SK-N-MC (cell line): ENCODE measurements at regions not wholly inside any gene's neighbourhood (a gene's known extent, or its start where the extent isn't known, plus 50 kb on each side); places are given as distances from the start of the nearest gene placed in this dataset.

ENCODE experiments used
- DNase-seq: peaks from one replicate; pipeline ENCODE4 v3.0.0-alpha.2; 2011; ENCODE audit warnings: low read depth, low spot score
- H3K27ac ChIP-seq: fragments of 200-600 bp; sonication (generic); 2 replicates; pipeline ENCODE4 v1.5.1; 2016; ENCODE audit warnings: mixed run types
- H3K36me3 ChIP-seq: fragments of 200-600 bp; sonication (generic); 2 replicates; pipeline ENCODE4 v1.6.1; 2017; ENCODE audit warnings: antibody characterized with exemption, low read length, mixed read lengths; ENCODE audit not compliant: insufficient read depth
- H3K4me3 ChIP-seq: fragments of 200-600 bp; sonication (generic); 2 replicates; pipeline ENCODE4 v1.5.1; 2016
- H3K9ac ChIP-seq: fragments of 200-600 bp; sonication (generic); 2 replicates; pipeline ENCODE4 v1.8.0; 2017; ENCODE audit warnings: mixed run types, mixed read lengths; ENCODE audit not compliant: insufficient read length
- H3K9me3 ChIP-seq: fragments of 200-600 bp; sonication (generic); 2 replicates; pipeline ENCODE4 v1.6.1; 2017; ENCODE audit warnings: low read depth, mild to moderate bottlenecking, antibody characterized with exemption, low read length, moderate library complexity, mixed read lengths
- EZH2 ChIP-seq: fragments of 200-600 bp; sonication (generic); IDR thresholded peaks from one replicate; pipeline ENCODE4 v1.6.1; 2017; ENCODE audit warnings: antibody characterized with exemption
- FOXP2 ChIP-seq: optimal IDR thresholded peaks from 2 replicates; pipeline ENCODE3; 2011; ENCODE audit warnings: mild to moderate bottlenecking, moderate library complexity; ENCODE audit not compliant: insufficient read depth; ENCODE audit errors: extremely low read length, control extremely low read depth
- POLR2AphosphoS5 ChIP-seq: IDR thresholded peaks from 2 replicates; pipeline ENCODE4 v1.6.1; 2012; ENCODE audit warnings: mild to moderate bottlenecking, low read depth, low read length, borderline replicate concordance

DNA sequence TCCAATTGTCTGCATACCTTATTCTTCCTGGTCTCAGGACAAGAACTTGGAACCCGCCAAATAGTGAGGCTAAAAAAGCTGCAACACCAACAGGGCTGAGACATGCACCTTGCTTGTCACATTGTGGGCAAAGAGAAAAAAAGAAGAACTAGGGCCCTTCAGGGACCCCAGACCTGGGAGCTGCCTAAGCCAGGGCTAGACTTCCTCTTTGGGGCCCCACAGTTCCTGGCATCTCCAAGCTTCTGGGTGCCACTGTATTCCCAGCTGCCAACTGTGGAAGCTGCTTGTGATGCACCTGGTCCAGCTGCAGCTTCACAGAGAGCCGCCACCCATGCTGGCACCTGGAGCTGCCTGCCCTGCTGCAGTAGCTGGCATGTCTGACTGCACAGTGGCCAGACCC, 370.6 kb downstream of the CD83 start:
- Histone ChIP-seq H3K9ac (no peak overlapping the region), H3K9me3 (peaks cover 4% of the 10 kb centered on the region; the same call in 1 of the 2 replicates), H3K27ac (no peak overlapping the region), H3K4me3 (no peak overlapping the region), H3K36me3 (no peaks in the 10 kb centered on the region; the same call in 1 of the 2 replicates)
- TF ChIP-seq FOXP2 (no peak), EZH2 (no peak), POLR2AphosphoS5 (no peak)
- no peak for DNase-seq

DNA sequence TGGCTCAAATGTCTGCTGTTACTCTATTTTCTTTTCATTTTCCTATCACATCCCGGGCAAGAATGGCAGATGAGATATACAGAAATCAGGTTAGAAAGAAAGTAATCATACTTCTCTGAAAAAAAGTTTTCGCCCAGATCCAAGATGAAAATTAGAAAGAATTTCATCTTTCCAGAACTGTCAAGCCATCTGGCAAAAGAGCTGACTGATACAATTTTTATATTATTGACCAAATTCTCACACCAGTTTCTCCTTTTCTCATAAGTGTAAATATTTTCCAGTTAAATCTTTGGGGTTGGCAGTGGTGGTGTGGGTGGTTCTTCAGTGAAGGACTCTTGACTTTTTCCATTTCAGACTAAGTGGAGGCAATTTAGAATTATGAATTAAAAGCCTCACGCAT, 371.9 kb downstream of the CD83 start:
- H3K9ac ChIP-seq: peak overlapping the region; percentile 45
- no peak overlapping the region for H3K4me3 ChIP-seq
- DNase-seq: no peak
- H3K27ac ChIP-seq: peak overlapping the region; percentile 54
- TF ChIP-seq POLR2AphosphoS5: no peak
- TF ChIP-seq FOXP2: no peak
- no peak for TF ChIP-seq EZH2
- H3K9me3 ChIP-seq: peaks cover 4% of the 10 kb centered on the region; the same call in 1 of the 2 replicates
- no peaks in the 10 kb centered on the region; the same call in 1 of the 2 replicates for H3K36me3 ChIP-seq

DNA sequence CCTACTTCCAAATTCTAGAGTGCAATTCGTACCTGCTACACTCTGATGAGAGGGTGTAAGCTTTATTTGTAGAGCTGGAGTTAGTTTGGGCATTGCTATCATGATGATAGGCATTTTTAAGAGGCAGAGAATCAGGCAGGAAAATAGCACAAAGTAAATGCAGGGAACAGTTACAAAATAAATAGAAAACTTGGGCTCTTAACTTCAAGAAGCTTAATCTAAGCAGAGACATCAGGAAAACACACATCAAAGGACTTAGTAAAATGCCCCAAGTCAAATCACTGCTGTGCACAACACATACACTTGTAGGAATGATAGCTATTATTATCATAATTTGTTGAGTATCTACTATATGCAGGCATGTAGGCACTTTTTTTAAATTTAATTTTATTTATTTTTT, 381.2 kb downstream of the CD83 start:
- H3K36me3 ChIP-seq: peaks cover 6% of the 10 kb centered on the region; the same call in 1 of the 2 replicates
- peak; percentile 92 for DNase-seq
- H3K4me3 ChIP-seq: no peak overlapping the region
- TF ChIP-seq FOXP2: no peak
- peak overlapping the region; percentile 93 for H3K27ac ChIP-seq
- no peak overlapping the region for H3K9ac ChIP-seq
- no peaks in the 10 kb centered on the region; the same call in 1 of the 2 replicates for H3K9me3 ChIP-seq

DNA sequence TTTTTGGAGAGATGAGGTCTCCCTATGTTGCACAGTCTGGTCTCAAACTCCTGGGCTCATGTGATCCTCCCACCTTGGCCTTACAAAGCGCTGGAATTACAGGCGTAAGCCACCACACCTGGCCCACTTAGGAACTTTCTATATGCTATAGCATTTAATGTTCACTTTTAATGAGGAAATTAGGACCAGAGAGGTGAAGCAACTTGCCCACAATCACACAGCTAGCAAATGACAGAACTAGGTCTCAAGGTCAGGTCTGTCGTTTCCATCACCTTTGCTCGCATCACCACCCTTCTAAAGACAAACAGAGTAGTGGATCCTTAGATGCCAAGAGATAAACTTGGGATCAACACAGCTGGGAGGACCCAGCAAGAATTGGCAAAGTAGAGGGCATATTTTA, 381.7 kb downstream of the CD83 start:
- no peak for TF ChIP-seq EZH2
- TF ChIP-seq POLR2AphosphoS5: no peak
- no peak for TF ChIP-seq FOXP2
- Histone ChIP-seq H3K4me3 (no peak overlapping the region), H3K9me3 (no peaks in the 10 kb centered on the region; the same call in 1 of the 2 replicates), H3K9ac (peak overlapping the region; percentile 65), H3K27ac (peak overlapping the region; percentile 93), H3K36me3 (peaks cover 6% of the 10 kb centered on the region; the same call in 1 of the 2 replicates)
- DNase-seq: no peak

DNA sequence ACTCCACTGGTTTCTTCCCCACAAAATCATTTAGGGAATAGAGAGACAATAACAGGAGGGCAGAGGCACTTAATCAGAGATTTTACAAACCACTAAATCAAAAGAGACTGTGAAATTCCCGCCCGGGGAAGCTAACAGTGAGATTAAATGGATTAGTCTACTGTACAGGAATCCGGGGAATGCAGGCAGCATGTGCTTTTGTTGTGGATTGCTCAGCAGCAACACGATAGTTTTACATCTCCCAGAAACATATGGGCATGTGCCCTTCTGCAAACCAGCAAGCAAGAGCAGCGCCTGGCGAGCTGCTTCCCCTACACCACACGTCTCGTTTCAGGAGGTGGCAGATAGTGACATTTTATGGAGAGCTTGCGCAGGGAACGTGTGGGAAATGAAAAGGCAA, 382.3 kb downstream of the CD83 start:
- peak overlapping the region; percentile 54 for H3K4me3 ChIP-seq
- peak overlapping the region; percentile 65 for H3K9ac ChIP-seq
- H3K9me3 ChIP-seq: no peaks in the 10 kb centered on the region; the same call in 1 of the 2 replicates
- TF ChIP-seq POLR2AphosphoS5: no peak; the same call in 1 of the 2 replicates
- TF ChIP-seq EZH2: no peak
- no peak for TF ChIP-seq FOXP2
- H3K27ac ChIP-seq: peak overlapping the region; percentile 93
- peak; percentile 79 for DNase-seq
- peaks cover 6% of the 10 kb centered on the region; the same call in 1 of the 2 replicates for H3K36me3 ChIP-seq

DNA sequence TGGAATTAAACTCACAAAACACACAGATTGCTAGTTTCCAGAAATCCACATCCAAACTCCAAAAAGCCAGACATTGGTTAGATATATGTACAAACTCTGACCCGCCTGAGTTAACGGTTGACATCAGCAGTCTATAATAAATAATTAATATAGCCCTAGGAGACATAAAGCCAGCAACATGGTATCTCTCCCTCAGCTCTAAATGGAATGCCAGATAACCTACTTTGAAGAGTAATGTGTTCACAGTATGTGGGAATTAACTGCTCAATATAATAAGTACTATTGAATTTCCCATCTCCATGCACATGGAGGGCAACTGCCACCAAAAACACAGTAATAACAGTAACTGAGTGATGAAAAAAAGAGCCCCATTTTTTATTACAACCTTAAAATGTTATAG, 383.2 kb downstream of the CD83 start:
- Histone ChIP-seq H3K9me3 (no peaks in the 10 kb centered on the region; the same call in 1 of the 2 replicates), H3K4me3 (no peak overlapping the region; the same call in 1 of the 2 replicates), H3K36me3 (peaks cover 6% of the 10 kb centered on the region; the same call in 1 of the 2 replicates), H3K27ac (peak overlapping the region; percentile 93), H3K9ac (peak overlapping the region; percentile 20)
- no peak for TF ChIP-seq EZH2
- no peak for TF ChIP-seq FOXP2
- peak; percentile 30; the same call in 1 of the 2 replicates for TF ChIP-seq POLR2AphosphoS5
- DNase-seq: no peak

DNA sequence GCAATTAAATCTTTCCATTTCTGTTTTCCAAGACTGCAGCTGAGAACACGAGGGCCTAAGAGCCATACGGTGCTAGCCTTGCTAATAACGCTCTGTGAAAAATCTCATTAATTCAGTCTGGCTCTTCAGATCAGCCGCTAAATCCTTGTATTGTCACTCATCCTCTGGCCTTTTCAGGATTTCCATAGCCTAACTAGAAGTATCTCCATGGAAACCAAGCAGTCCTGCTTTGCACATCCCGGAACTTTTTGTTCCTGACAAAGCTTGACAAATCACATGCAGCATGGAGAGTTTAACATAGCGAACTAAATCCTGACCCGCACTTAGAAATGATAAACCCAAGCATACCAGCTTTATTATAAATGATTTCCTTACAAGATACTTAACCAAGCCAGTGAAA, 383.7 kb downstream of the CD83 start:
- Histone ChIP-seq H3K36me3 (peaks cover 5% of the 10 kb centered on the region; the same call in 1 of the 2 replicates), H3K4me3 (no peak overlapping the region; the same call in 1 of the 2 replicates), H3K27ac (peak overlapping the region; percentile 93), H3K9ac (peak overlapping the region; percentile 20), H3K9me3 (no peaks in the 10 kb centered on the region; the same call in 1 of the 2 replicates)
- no peak for DNase-seq
- no peak for TF ChIP-seq POLR2AphosphoS5
- no peak for TF ChIP-seq FOXP2
- TF ChIP-seq EZH2: no peak

DNA sequence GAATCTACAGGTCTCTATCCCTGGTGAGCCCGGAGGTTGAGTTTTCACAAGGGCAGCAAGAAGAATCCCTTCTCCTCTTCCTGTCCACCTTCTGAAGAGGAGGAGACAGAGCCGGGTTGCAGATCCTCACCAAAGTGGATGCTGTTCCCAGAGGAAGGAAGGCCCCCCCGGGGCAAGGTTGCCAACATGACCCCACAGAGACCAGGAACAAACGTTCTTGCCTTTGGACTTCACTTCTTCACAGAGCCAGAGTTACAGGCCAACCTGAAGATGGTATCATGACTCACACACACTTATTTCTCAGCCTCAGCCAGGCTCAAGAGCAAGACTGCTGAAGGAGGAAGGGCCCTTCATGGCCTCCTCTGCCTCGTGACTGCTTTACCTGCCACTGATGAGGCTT, 384.3 kb downstream of the CD83 start:
- H3K9me3 ChIP-seq: no peaks in the 10 kb centered on the region
- H3K27ac ChIP-seq: peak overlapping the region; percentile 93; the same call in 1 of the 2 replicates
- H3K36me3 ChIP-seq: no peaks in the 10 kb centered on the region
- H3K4me3 ChIP-seq: no peak overlapping the region
- TF ChIP-seq EZH2 (no peak), POLR2AphosphoS5 (no peak), FOXP2 (no peak)
- no peak overlapping the region for H3K9ac ChIP-seq
- DNase-seq: no peak

DNA sequence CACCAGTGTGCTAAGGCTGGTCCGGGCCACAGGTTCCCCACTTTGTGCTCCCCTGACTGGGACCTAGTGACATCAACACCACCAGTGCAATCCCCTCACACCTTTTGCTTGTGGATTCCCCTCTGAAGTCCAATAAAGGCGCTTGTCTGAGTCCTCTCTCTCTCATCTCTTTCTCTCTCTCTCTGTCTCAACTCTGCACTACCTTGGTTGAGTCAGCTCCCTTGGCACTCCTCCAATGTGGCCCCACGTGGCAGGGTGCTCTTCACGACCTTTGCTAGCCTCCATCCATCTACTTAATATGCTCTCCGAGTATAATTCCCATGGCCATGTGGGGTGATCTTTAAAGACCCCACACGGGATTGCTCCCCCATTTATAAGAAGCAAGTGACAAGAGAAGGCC, 385.0 kb downstream of the CD83 start:
- DNase-seq: no peak
- H3K36me3 ChIP-seq: no peaks in the 10 kb centered on the region

More for the DNA sequence above, 385.0 kb downstream of the CD83 start:
- no peak for TF ChIP-seq POLR2AphosphoS5
- TF ChIP-seq FOXP2: no peak
- no peak for TF ChIP-seq EZH2
- no peak overlapping the region for H3K27ac ChIP-seq
- H3K4me3 ChIP-seq: no peak overlapping the region
- no peaks in the 10 kb centered on the region for H3K9me3 ChIP-seq
- H3K9ac ChIP-seq: no peak overlapping the region
